H1 (cell line): ENCODE measurements at regions not wholly inside any gene's neighbourhood (a gene's known extent, or its start where the extent isn't known, plus 50 kb on each side); places are given as distances from the start of the nearest gene placed in this dataset.

ENCODE experiments used
- CTCF ChIA-PET: fragments of 300-600 bp; sonication (Branson Sonifier 250); formaldehyde crosslinking; loops from one replicate; lab custom pipeline; 2021; ENCODE audit not compliant: partially characterized antibody; lab: Charles Lee
- POLR2A ChIA-PET: fragments of 300-600 bp; sonication (Branson Sonifier 250); formaldehyde crosslinking; loops from one replicate; lab custom pipeline; 2021; ENCODE audit warnings: inconsistent platforms; ENCODE audit not compliant: partially characterized antibody; lab: Charles Lee
- DNase-seq, 2 experiments: peaks; one replicate each; pipeline versions ENCODE4 v3.0.0 to v3.0.0-alpha.2; 2010 to 2022; ENCODE audit warnings: low spot score in 2 of 2, low read depth in 1 of 2, mixed read lengths in 1 of 2
- FAIRE-seq: peaks from 2 replicates; lab custom pipeline; 2011; peaks lifted over from hg19 to GRCh38; lab: Jason Lieb, UNC
- H2AFZ ChIP-seq: 2 replicates; pipeline ENCODE4 v1.8.1; 2012; ENCODE audit warnings: low read length, inconsistent platforms
- H2AK5ac ChIP-seq: 2 replicates; pipeline ENCODE4 v1.6.1; 2013; ENCODE audit warnings: low read depth, low read length
- H2BK120ac ChIP-seq: replicated peaks from 2 replicates; pipeline ENCODE3; 2013; ENCODE audit warnings: low read depth, low read length, inconsistent platforms
- H2BK12ac ChIP-seq: 2 replicates; pipeline ENCODE4 v1.6.1; 2013; ENCODE audit warnings: low read depth, low read length
- H2BK15ac ChIP-seq: 2 replicates; pipeline ENCODE4 v1.6.1; 2013; ENCODE audit warnings: low read length
- H2BK20ac ChIP-seq: 2 replicates; pipeline ENCODE4 v1.6.1; 2013; ENCODE audit warnings: low read length
- H2BK5ac ChIP-seq: 2 replicates; pipeline ENCODE4 v1.6.1; 2013; ENCODE audit warnings: low read depth, low read length
- H3K14ac ChIP-seq: 2 replicates; pipeline ENCODE4 v1.6.1; 2013; ENCODE audit warnings: inconsistent platforms; ENCODE audit not compliant: insufficient read length
- H3K18ac ChIP-seq: 2 replicates; pipeline ENCODE4 v1.6.1; 2013; ENCODE audit warnings: low read length; ENCODE audit errors: extremely low read depth
- H3K23ac ChIP-seq: 2 replicates; pipeline ENCODE4 v1.6.1; 2013; ENCODE audit warnings: inconsistent platforms; ENCODE audit not compliant: insufficient read length
- H3K23me2 ChIP-seq: 2 replicates; pipeline ENCODE4 v1.6.1; 2013; ENCODE audit warnings: low read depth, low read length
- H3K27ac ChIP-seq: 2 replicates; pipeline ENCODE4 v1.6.1; 2011; ENCODE audit warnings: low read depth, low read length, inconsistent platforms
- H3K27me3 ChIP-seq, 4 experiments: replicated peaks in 1 of 4; 1 replicate in 1 of 4; 2 replicates in 3 of 4; pipeline versions ENCODE4 v1.6.1 to v1.8.1; 2011 to 2013; ENCODE audit warnings: low read length in 3 of 4, mild to moderate bottlenecking in 3 of 4, inconsistent platforms in 2 of 4, mixed read lengths in 2 of 4, moderate library complexity in 1 of 4; ENCODE audit not compliant: control insufficient read depth in 3 of 4, insufficient read depth in 3 of 4; ENCODE audit errors: extremely low read depth in 1 of 4
- H3K36me3 ChIP-seq, 4 experiments: 2 replicates each; pipeline versions ENCODE4 v1.6.1 to v1.8.1; 2011 to 2013; ENCODE audit warnings: mild to moderate bottlenecking in 4 of 4, low read length in 3 of 4, moderate library complexity in 2 of 4, control low read depth in 1 of 4, inconsistent platforms in 1 of 4; ENCODE audit not compliant: insufficient read depth in 4 of 4, control insufficient read depth in 2 of 4
- H3K4ac ChIP-seq: replicated peaks from 2 replicates; pipeline ENCODE3; 2013; ENCODE audit warnings: low read length, low read depth, mixed read lengths, inconsistent platforms; ENCODE audit not compliant: insufficient read length
- H3K4me1 ChIP-seq, 4 experiments: replicated peaks in 1 of 4; 1 replicate in 1 of 4; 2 replicates in 3 of 4; pipeline versions ENCODE4 v1.6.1 to v1.8.1; 2011 to 2013; ENCODE audit warnings: low read length in 3 of 4, inconsistent platforms in 2 of 4, mixed read lengths in 1 of 4; ENCODE audit not compliant: insufficient read depth in 4 of 4, control insufficient read depth in 3 of 4
- H3K4me2 ChIP-seq, 2 experiments: 2 replicates each; pipeline versions ENCODE4 v1.6.1 to v1.8.1; 2011 to 2013; ENCODE audit warnings: low read depth in 2 of 2, low read length in 2 of 2, control low read depth in 1 of 2, inconsistent platforms in 1 of 2, mild to moderate bottlenecking in 1 of 2; ENCODE audit not compliant: insufficient read depth in 1 of 2
- H3K4me3 ChIP-seq, 4 experiments: fragments of 200-600, 300-600 bp in 1 of 4; sonication (generic), shearing (Covaris generic), sonication (Bioruptor Twin) in 1 of 4; 2 replicates each; pipeline versions ENCODE4 v1.5.1 to v1.8.1; 2011 to 2016; ENCODE audit warnings: low read length in 4 of 4, low read depth in 3 of 4, control low read depth in 2 of 4, inconsistent platforms in 2 of 4, mild to moderate bottlenecking in 2 of 4, mixed read lengths in 1 of 4, moderate library complexity in 1 of 4; ENCODE audit not compliant: insufficient read depth in 2 of 4; ENCODE audit errors: extremely low read depth in 1 of 4
- H3K56ac ChIP-seq: replicated peaks from 2 replicates; pipeline ENCODE3; 2013; ENCODE audit warnings: low read depth, mild to moderate bottlenecking, mixed read lengths, low read length, inconsistent platforms; ENCODE audit not compliant: insufficient read length
- H3K79me1 ChIP-seq: 2 replicates; pipeline ENCODE4 v1.6.1; 2013; ENCODE audit warnings: low read depth, low read length, control low read depth
- H3K79me2 ChIP-seq, 2 experiments: 2 replicates each; pipeline versions ENCODE4 v1.6.1 to v1.8.1; 2012 to 2013; ENCODE audit warnings: low read length in 2 of 2, mild to moderate bottlenecking in 2 of 2, inconsistent platforms in 1 of 2; ENCODE audit not compliant: insufficient read depth in 2 of 2, control insufficient read depth in 1 of 2
- H3K9ac ChIP-seq, 4 experiments: replicated peaks in 1 of 4; 1 replicate in 1 of 4; 2 replicates in 3 of 4; pipeline versions ENCODE4 v1.6.1 to v1.8.1; 2011 to 2013; ENCODE audit warnings: low read depth in 3 of 4, low read length in 3 of 4, control low read depth in 2 of 4, mild to moderate bottlenecking in 2 of 4, moderate library complexity in 2 of 4, inconsistent platforms in 1 of 4; ENCODE audit errors: extremely low read depth in 1 of 4
- H3K9me3 ChIP-seq, 2 experiments: 2 replicates each; pipeline versions ENCODE4 v1.6.1 to v1.8.1; 2012 to 2013; ENCODE audit warnings: mild to moderate bottlenecking in 2 of 2, moderate library complexity in 2 of 2, control low read depth in 1 of 2, inconsistent platforms in 1 of 2, low read depth in 1 of 2, low read length in 1 of 2, mixed read lengths in 1 of 2; ENCODE audit not compliant: insufficient read depth in 2 of 2
- H4K20me1 ChIP-seq, 2 experiments: replicated peaks in 1 of 2; 2 replicates each; pipeline versions ENCODE3 to v1.8.1; 2011 to 2013; ENCODE audit warnings: inconsistent platforms in 2 of 2, low read length in 2 of 2, mild to moderate bottlenecking in 1 of 2; ENCODE audit not compliant: insufficient read depth in 2 of 2, control insufficient read depth in 1 of 2
- H4K5ac ChIP-seq: 2 replicates; pipeline ENCODE4 v1.6.1; 2013; ENCODE audit warnings: low read length, low read depth, mixed read lengths, inconsistent platforms; ENCODE audit not compliant: insufficient read length
- H4K8ac ChIP-seq: 2 replicates; pipeline ENCODE4 v1.8.0; 2013; ENCODE audit warnings: mild to moderate bottlenecking, moderate library complexity, low read length, inconsistent platforms; ENCODE audit not compliant: insufficient read depth; ENCODE audit errors: extremely low read depth
- H4K91ac ChIP-seq: replicated peaks from 2 replicates; pipeline ENCODE3; 2013; ENCODE audit warnings: low read length, mixed read lengths, inconsistent platforms; ENCODE audit not compliant: insufficient read length
- CREB1 ChIP-seq: IDR thresholded peaks from 2 replicates; pipeline ENCODE4 v1.6.1; 2012; ENCODE audit warnings: inconsistent platforms
- GABPA ChIP-seq: IDR thresholded peaks from 2 replicates; pipeline ENCODE4 v1.6.1; 2011; ENCODE audit warnings: mild to moderate bottlenecking, low read length, moderate library complexity, borderline replicate concordance; ENCODE audit not compliant: insufficient read depth
- HDAC2 ChIP-seq, 2 experiments: fragments of 300-600 bp in 1 of 2; sonication (generic) in 1 of 2; IDR thresholded peaks; 2 replicates each; pipeline ENCODE4 v1.6.1; 2011 to 2012; ENCODE audit warnings: low read depth in 2 of 2, low read length in 2 of 2, mild to moderate bottlenecking in 2 of 2, moderate library complexity in 2 of 2, borderline replicate concordance in 1 of 2, inconsistent platforms in 1 of 2
- HDAC6 ChIP-seq: IDR thresholded peaks from one replicate; pipeline ENCODE4 v1.7.1; 2012; ENCODE audit warnings: low read depth, mild to moderate bottlenecking, inconsistent platforms, low read length, moderate library complexity
- JUND ChIP-seq: IDR thresholded peaks from 2 replicates; pipeline ENCODE4 v1.6.1; 2011; ENCODE audit warnings: mild to moderate bottlenecking, improper control_type of control experiment, low read length
- KDM1A ChIP-seq: fragments of 200-600, 300-600 bp; sonication (generic); IDR thresholded peaks from 2 replicates; pipeline ENCODE4 v1.7.1; 2016; ENCODE audit warnings: mild to moderate bottlenecking, low read length, borderline replicate concordance
- KDM5A ChIP-seq: fragments of 200-600 bp; IDR thresholded peaks from 2 replicates; pipeline ENCODE4 v1.7.1; 2012; ENCODE audit warnings: mild to moderate bottlenecking, low read length, inconsistent platforms, mixed read lengths
- MAFK ChIP-seq: IDR thresholded peaks from 2 replicates; pipeline ENCODE4 v1.6.1; 2012; ENCODE audit warnings: low read depth, mild to moderate bottlenecking, improper control_type of control experiment, low read length
- POU5F1 ChIP-seq: IDR thresholded peaks from 2 replicates; pipeline ENCODE4 v1.6.1; 2011; ENCODE audit warnings: low read depth, mild to moderate bottlenecking, low read length, moderate library complexity
- RBBP5 ChIP-seq: IDR thresholded peaks from 2 replicates; pipeline ENCODE4 v1.7.1; 2012; ENCODE audit warnings: low read depth, mild to moderate bottlenecking, inconsistent platforms, low read length, moderate library complexity, borderline replicate concordance
- RNF2 ChIP-seq: fragments of 200-900, 300-1000 bp; sonication (generic); IDR thresholded peaks from 2 replicates; pipeline ENCODE4 v1.7.1; 2016; ENCODE audit warnings: borderline replicate concordance, low read depth, mild to moderate bottlenecking, antibody characterized with exemption, low read length; ENCODE audit not compliant: poor library complexity, severe bottlenecking; ENCODE audit errors: missing control alignments
- SAP30 ChIP-seq: fragments of 300-600 bp; sonication (generic); IDR thresholded peaks from 2 replicates; pipeline ENCODE4 v1.7.1; 2012; ENCODE audit warnings: low read length, moderate library complexity, mild to moderate bottlenecking, inconsistent platforms; ENCODE audit not compliant: insufficient read depth, insufficient replicate concordance
- SP4 ChIP-seq: IDR thresholded peaks from 2 replicates; pipeline ENCODE4 v1.6.1; 2012; ENCODE audit warnings: low read length, inconsistent platforms
- SUZ12 ChIP-seq: fragments of 200-600 bp; sonication (generic); IDR thresholded peaks from 2 replicates; pipeline ENCODE4 v1.6.1; 2012; ENCODE audit warnings: mild to moderate bottlenecking, inconsistent platforms, low read length, moderate library complexity, mixed read lengths
- TBP ChIP-seq: IDR thresholded peaks from 2 replicates; pipeline ENCODE4 v1.6.1; 2011; ENCODE audit warnings: low read depth, low read length, improper control_type of control experiment
- TEAD4 ChIP-seq: IDR thresholded peaks from 2 replicates; pipeline ENCODE4 v1.6.1; 2012; ENCODE audit warnings: low read depth, low read length, inconsistent platforms, mixed read lengths
- WGBS, 2 experiments: shearing (Covaris generic) in 1 of 2; methylation state at CpG; one replicate each; pipeline versions ENCODE4 v1.1.6 to v1.1.7; 2013 to 2015; ENCODE audit warnings: low lambda C conversion rate in 2 of 2, mixed read lengths in 2 of 2, inconsistent platforms in 1 of 2, low coverage in 1 of 2, missing lambda C conversion rate in 1 of 2; ENCODE audit not compliant: insufficient replicate concordance in 2 of 2, insufficient coverage in 1 of 2, insufficient read length in 1 of 2; ENCODE audit errors: extremely low coverage in 1 of 2, missing lambda C conversion rate in 1 of 2; 5-methylcytosine and 5-hydroxymethylcytosine counted together

DNA sequence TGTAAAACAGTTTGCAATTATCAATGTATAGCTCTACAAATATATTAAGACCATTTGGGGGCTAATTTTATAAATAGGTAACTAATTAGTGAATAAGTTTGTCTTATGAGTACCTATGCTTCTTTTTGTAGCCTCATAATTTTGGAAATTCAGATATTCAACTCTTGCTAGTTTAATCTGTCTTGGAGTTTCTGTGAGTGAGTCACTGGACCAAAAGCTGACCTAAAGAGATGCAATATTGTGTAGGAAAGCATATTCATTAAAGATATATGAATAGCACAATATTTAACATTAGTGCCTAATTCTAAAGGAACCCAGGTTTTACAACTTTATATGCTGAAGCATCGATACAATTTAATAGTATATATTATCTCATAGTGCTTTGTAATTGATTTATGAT is 161.3 kb upstream of the PCDH18 start:
- H3K4me1 ChIP-seq: no peaks in the 10 kb centered on the region; a peak in 2 of 7 replicates
- DNase-seq (no peak), FAIRE-seq (no peak)
- H4K91ac ChIP-seq: no peak overlapping the region
- H4K20me1 ChIP-seq: no peaks in the 10 kb centered on the region
- H2BK120ac ChIP-seq: no peak overlapping the region
- TF ChIP-seq HDAC6: no peak
- TF ChIP-seq KDM1A: no peak
- TF ChIP-seq RNF2: no peak
- TF ChIP-seq SP4: no peak
- no peak for TF ChIP-seq SAP30
- no peak for TF ChIP-seq TEAD4
- TF ChIP-seq JUND: no peak
- TF ChIP-seq SUZ12: no peak
- TF ChIP-seq HDAC2 (IDR thresholded peaks at IDR 0.05; ENCODE audit: borderline replicate concordance in 1 of 2, low read depth in 2 of 2, low read length in 2 of 2): no peak
- no peak for TF ChIP-seq POU5F1
- no peak for TF ChIP-seq MAFK
- TF ChIP-seq GABPA: no peak
- TF ChIP-seq KDM5A: no peak
- no peak for TF ChIP-seq CREB1
- no peak for TF ChIP-seq RBBP5
- TF ChIP-seq TBP: no peak
- no peak overlapping the region for H2AK5ac ChIP-seq
- H3K4me2 ChIP-seq: no peak overlapping the region
- ChIA-PET POLR2A (no interaction called here), CTCF (no interaction called here)
- no peak overlapping the region for H3K56ac ChIP-seq
- no peak overlapping the region for H3K23ac ChIP-seq
- no peak overlapping the region for H4K8ac ChIP-seq
- no peaks in the 10 kb centered on the region for H3K79me1 ChIP-seq
- no peak overlapping the region for H2AFZ ChIP-seq
- H2BK12ac ChIP-seq: no peak overlapping the region
- H3K4me3 ChIP-seq: no peak overlapping the region
- WGBS, 2 experiments: 97% methylated on average over 1 of the region's 1 CpG; no CpG with 5 or more reads in 1 of the 2 experiments
- H3K23me2 ChIP-seq: no peaks in the 10 kb centered on the region
- no peak overlapping the region for H4K5ac ChIP-seq
- no peak overlapping the region for H3K18ac ChIP-seq
- H3K27me3 ChIP-seq: no peaks in the 10 kb centered on the region
- no peak overlapping the region for H3K4ac ChIP-seq
- no peak overlapping the region for H3K14ac ChIP-seq
- no peaks in the 10 kb centered on the region for H3K36me3 ChIP-seq
- no peaks in the 10 kb centered on the region for H3K9me3 ChIP-seq
- H2BK20ac ChIP-seq: no peak overlapping the region
- H3K9ac ChIP-seq: no peak overlapping the region
- no peak overlapping the region for H3K27ac ChIP-seq
- H2BK5ac ChIP-seq: no peak overlapping the region
- no peaks in the 10 kb centered on the region for H3K79me2 ChIP-seq
- H2BK15ac ChIP-seq: no peak overlapping the region
